Inflammatory macrophage treated with lipopolysaccharide for 4 hours (primary cell): ENCODE measurements at regions not wholly inside any gene's neighbourhood (a gene's known extent, or its start where the extent isn't known, plus 50 kb on each side); places are given as distances from the start of the nearest gene placed in this dataset.

Experiments
- DNase-seq: peaks from one replicate; pipeline ENCODE4 v3.0.0-alpha.2; 2020

- no peak for DNase-seq
These were observed 56.6 kb upstream of the SMOC2 start for GRCh38 chr6:168384045-168385036.

GRCh38 chr6:168385037-168385759 is 55.8 kb upstream of the SMOC2 start:
- DNase-seq: no peak

- no peak for DNase-seq
These were observed 54.9 kb upstream of the SMOC2 start for GRCh38 chr6:168385858-168386735.

DNA sequence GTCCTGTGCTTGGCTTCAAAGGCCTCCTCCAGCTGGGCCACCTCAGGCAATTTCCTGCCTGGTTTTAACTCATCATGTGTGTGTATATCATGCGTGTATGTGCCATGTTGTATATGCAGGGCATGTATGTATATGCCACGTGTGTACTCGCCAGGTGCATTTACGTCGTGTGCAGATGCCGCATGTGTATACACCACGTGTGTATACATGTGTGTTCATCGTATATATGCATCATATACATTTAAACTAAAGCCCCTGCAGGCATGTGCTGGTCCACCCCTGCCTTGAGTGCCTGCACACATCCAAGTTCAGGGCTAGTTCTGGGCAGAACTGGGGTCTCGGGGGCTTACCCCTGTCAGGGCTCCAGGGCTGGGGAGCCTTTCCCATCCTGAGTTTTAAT is 54.0 kb upstream of the SMOC2 start:
- no peak for DNase-seq

GRCh38 chr6:168387426-168387825 is 53.6 kb upstream of the SMOC2 start:
- DNase-seq: no peak

- no peak for DNase-seq
These were observed 53.1 kb upstream of the SMOC2 start for GRCh38 chr6:168387911-168388310.

- no peak for DNase-seq
These were observed 52.0 kb upstream of the SMOC2 start for GRCh38 chr6:168388641-168389633.

- DNase-seq: no peak
These were observed 50.1 kb upstream of the SMOC2 start for GRCh38 chr6:168390749-168391420.
